ENCODE measurements at regions not wholly inside any gene's neighbourhood (a gene's known extent, or its start where the extent isn't known, plus 50 kb on each side); places are given as distances from the start of the nearest gene placed in this dataset.

DNA sequence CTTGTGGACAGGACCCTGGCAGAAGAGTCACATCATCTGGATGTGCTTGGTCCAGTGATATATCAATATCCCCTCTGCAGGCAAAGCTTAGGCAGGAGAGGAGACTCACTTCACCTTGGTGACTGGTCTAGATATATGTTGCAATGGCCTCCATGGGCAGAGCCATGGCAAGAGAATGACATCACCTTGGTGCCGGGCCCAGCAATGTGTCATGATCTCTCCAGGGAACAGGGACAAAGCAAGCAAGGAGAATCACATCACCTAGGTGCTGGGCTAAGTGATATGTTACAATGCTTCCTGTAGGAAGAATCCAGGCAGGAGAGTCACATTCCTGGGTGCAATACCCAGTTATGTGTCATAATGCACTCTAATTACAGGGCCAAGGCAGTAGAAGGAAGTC is 2106.2 kb downstream of the TP53TG3F start:
- TF ChIP-seq, protein P1, sequence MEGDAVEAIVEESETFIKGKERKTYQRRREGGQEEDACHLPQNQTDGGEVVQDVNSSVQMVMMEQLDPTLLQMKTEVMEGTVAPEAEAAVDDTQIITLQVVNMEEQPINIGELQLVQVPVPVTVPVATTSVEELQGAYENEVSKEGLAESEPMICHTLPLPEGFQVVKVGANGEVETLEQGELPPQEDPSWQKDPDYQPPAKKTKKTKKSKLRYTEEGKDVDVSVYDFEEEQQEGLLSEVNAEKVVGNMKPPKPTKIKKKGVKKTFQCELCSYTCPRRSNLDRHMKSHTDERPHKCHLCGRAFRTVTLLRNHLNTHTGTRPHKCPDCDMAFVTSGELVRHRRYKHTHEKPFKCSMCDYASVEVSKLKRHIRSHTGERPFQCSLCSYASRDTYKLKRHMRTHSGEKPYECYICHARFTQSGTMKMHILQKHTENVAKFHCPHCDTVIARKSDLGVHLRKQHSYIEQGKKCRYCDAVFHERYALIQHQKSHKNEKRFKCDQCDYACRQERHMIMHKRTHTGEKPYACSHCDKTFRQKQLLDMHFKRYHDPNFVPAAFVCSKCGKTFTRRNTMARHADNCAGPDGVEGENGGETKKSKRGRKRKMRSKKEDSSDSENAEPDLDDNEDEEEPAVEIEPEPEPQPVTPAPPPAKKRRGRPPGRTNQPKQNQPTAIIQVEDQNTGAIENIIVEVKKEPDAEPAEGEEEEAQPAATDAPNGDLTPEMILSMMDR (IDR thresholded peaks at IDR 0.05) = no peak
- TF ChIP-seq POLR2A (IDR thresholded peaks at IDR 0.05) = no peak

Data from prostate gland (tissue), 2 donors.